SU-DHL-6 (cell line): ENCODE measurements at regions not wholly inside any gene's neighbourhood (a gene's known extent, or its start where the extent isn't known, plus 50 kb on each side); places are given as distances from the start of the nearest gene placed in this dataset.

ENCODE experiments used
- CTCF ChIP-seq: fragments of 200-600 bp; sonication (generic); IDR thresholded peaks from one replicate; pipeline ENCODE4 v1.5.1; 2017; ENCODE audit warnings: antibody characterized with exemption, mild to moderate bottlenecking, low read length, moderate library complexity; ENCODE audit not compliant: insufficient read depth, poor library complexity, severe bottlenecking
- EZH2phosphoT487 ChIP-seq: fragments of 200-600 bp; sonication (generic), shearing (Covaris generic); conservative IDR thresholded peaks from 2 replicates; pipeline ENCODE4 v1.6.1; 2018; ENCODE audit warnings: mild to moderate bottlenecking, antibody characterized with exemption, low read length, moderate library complexity, mixed read lengths

GRCh38 chr10:57468894-57469432 is 798.7 kb downstream of the IPMK start:
- TF ChIP-seq CTCF (no peak), EZH2phosphoT487 (no peak)
